ENCODE measurements at regions not wholly inside any gene's neighbourhood (a gene's known extent, or its start where the extent isn't known, plus 50 kb on each side); places are given as distances from the start of the nearest gene placed in this dataset.

DNA sequence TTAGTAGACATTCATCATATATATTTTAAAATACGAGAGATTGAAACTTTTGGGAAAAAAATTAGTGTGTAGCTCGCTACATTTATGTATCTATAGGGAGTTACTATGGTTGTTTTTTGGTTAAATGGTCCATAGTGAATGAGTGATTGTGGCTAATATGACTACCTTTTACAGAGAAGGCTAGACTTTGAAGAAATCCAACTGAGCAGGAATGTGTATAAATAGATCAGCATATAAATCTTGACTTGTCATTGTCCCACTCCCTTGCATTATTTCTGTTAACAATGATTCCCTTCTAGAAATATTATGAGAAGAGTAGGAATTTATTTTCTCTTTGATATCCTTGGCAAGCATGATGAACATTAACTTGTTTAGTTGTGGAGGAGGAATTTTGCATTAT lies 737.8 kb upstream of the MAP3K7 start:
- H3K27me3 ChIP-seq (replicated peaks in 1 of 4; ENCODE audit: control insufficient read depth in 3 of 4, extremely low read depth in 1 of 4, insufficient read depth in 3 of 4, low read length in 3 of 4), result no peaks in the 10 kb centered on the region
- H3K27ac ChIP-seq (ENCODE audit: low read depth, low read length), result no peak overlapping the region
- WGBS, 2 experiments (ENCODE audit: extremely low coverage in 1 of 2, insufficient coverage in 1 of 2, insufficient read length in 1 of 2, insufficient replicate concordance in 2 of 2, low coverage in 1 of 2, low lambda C conversion rate in 2 of 2, missing lambda C conversion rate in 1 of 2), result 94% methylated on average over 2 of the region's 2 CpGs; no CpG with 5 or more reads in 1 of the 2 experiments
- H3K9me3 ChIP-seq (ENCODE audit: insufficient read depth in 2 of 2, low read depth in 1 of 2, low read length in 1 of 2), result no peaks in the 10 kb centered on the region
- no peak overlapping the region for H2BK20ac ChIP-seq (ENCODE audit: low read length)
- H3K79me2 ChIP-seq (ENCODE audit: control insufficient read depth in 1 of 2, insufficient read depth in 2 of 2, low read length in 2 of 2), result no peaks in the 10 kb centered on the region
- no peak overlapping the region for H3K4me3 ChIP-seq (ENCODE audit: extremely low read depth in 1 of 4, insufficient read depth in 2 of 4, low read depth in 3 of 4, low read length in 4 of 4)
- H3K36me3 ChIP-seq (ENCODE audit: control insufficient read depth in 2 of 4, insufficient read depth in 4 of 4, low read length in 3 of 4), result no peaks in the 10 kb centered on the region
- H3K4ac ChIP-seq (replicated peaks; ENCODE audit: insufficient read length, low read depth, low read length), result no peak overlapping the region
- H3K23ac ChIP-seq (ENCODE audit: insufficient read length), result no peak overlapping the region
- ChIA-PET POLR2A (ENCODE audit: partially characterized antibody) (no interaction called here), CTCF (ENCODE audit: partially characterized antibody) (no interaction called here)
- H2AK5ac ChIP-seq (ENCODE audit: low read depth, low read length), result no peak overlapping the region
- no peaks in the 10 kb centered on the region for H3K79me1 ChIP-seq (ENCODE audit: low read depth, low read length)
- FAIRE-seq, result no peak
- H3K4me1 ChIP-seq (replicated peaks in 1 of 4; ENCODE audit: control insufficient read depth in 3 of 4, insufficient read depth in 4 of 4, low read length in 3 of 4), result no peaks in the 10 kb centered on the region; a peak in 1 of 7 replicates
- H2AFZ ChIP-seq (ENCODE audit: low read length), result no peak overlapping the region
- DNase-seq (ENCODE audit: low read depth in 1 of 2, low spot score in 2 of 2), result no peak
- no peak overlapping the region for H3K9ac ChIP-seq (replicated peaks in 1 of 4; ENCODE audit: extremely low read depth in 1 of 4, low read depth in 3 of 4, low read length in 3 of 4)
- H3K56ac ChIP-seq (replicated peaks; ENCODE audit: insufficient read length, low read depth, low read length), result no peak overlapping the region
- no peak overlapping the region for H2BK120ac ChIP-seq (replicated peaks; ENCODE audit: low read depth, low read length)
- H3K14ac ChIP-seq (ENCODE audit: insufficient read length), result no peak overlapping the region
- no peak overlapping the region for H2BK5ac ChIP-seq (ENCODE audit: low read depth, low read length)
- no peak overlapping the region for H3K18ac ChIP-seq (ENCODE audit: extremely low read depth, low read length)
- no peak overlapping the region for H2BK15ac ChIP-seq (ENCODE audit: low read length)
- no peaks in the 10 kb centered on the region for H4K20me1 ChIP-seq (replicated peaks in 1 of 2; ENCODE audit: control insufficient read depth in 1 of 2, insufficient read depth in 2 of 2, low read length in 2 of 2)
- H3K23me2 ChIP-seq (ENCODE audit: low read depth, low read length), result no peaks in the 10 kb centered on the region
- no peak overlapping the region for H3K4me2 ChIP-seq (ENCODE audit: insufficient read depth in 1 of 2, low read depth in 2 of 2, low read length in 2 of 2)
- H4K8ac ChIP-seq (ENCODE audit: extremely low read depth, insufficient read depth, low read length), result no peak overlapping the region
- H2BK12ac ChIP-seq (ENCODE audit: low read depth, low read length), result no peak overlapping the region
- no peak overlapping the region for H4K5ac ChIP-seq (ENCODE audit: insufficient read length, low read depth, low read length)
- TF ChIP-seq FOSL1 (IDR thresholded peaks at IDR 0.05; ENCODE audit: insufficient read depth, low read depth, low read length) (no peak), ATF2 (IDR thresholded peaks at IDR 0.05; ENCODE audit: low read length) (no peak), BCL11A (IDR thresholded peaks at IDR 0.05; ENCODE audit: low read depth in 2 of 2, low read length in 2 of 2) (no peak), SP4 (IDR thresholded peaks at IDR 0.05; ENCODE audit: low read length) (no peak), KDM4A (IDR thresholded peaks at IDR 0.05; ENCODE audit: low read depth, low read length, severe bottlenecking) (no peak), GABPA (IDR thresholded peaks at IDR 0.05; ENCODE audit: borderline replicate concordance, insufficient read depth, low read length) (no peak)
- H4K91ac ChIP-seq (replicated peaks; ENCODE audit: insufficient read length, low read length), result no peak overlapping the region

Measured in H1 (cell line).